Glutamatergic neuron (in vitro differentiated cells): ENCODE measurements at regions not wholly inside any gene's neighbourhood (a gene's known extent, or its start where the extent isn't known, plus 50 kb on each side); places are given as distances from the start of the nearest gene placed in this dataset.

ENCODE experiments used
- DNase-seq: peaks from one replicate; pipeline ENCODE4 v3.0.0; 2022
- H3K27ac Mint-ChIP-seq: one replicate; pipeline ENCODE4 v1.8.0; 2020; ENCODE audit warnings: mild to moderate bottlenecking, mixed read lengths, inconsistent platforms; ENCODE audit not compliant: unreplicated experiment
- H3K27me3 Mint-ChIP-seq: one replicate; pipeline ENCODE4 v1.8.0; 2020; ENCODE audit warnings: mild to moderate bottlenecking, moderate library complexity, mixed read lengths, inconsistent platforms; ENCODE audit not compliant: unreplicated experiment
- H3K36me3 Mint-ChIP-seq: one replicate; pipeline ENCODE4 v1.8.0; 2020; ENCODE audit warnings: mild to moderate bottlenecking, mixed read lengths, inconsistent platforms; ENCODE audit not compliant: unreplicated experiment
- H3K4me1 Mint-ChIP-seq: one replicate; pipeline ENCODE4 v1.8.0; 2020; ENCODE audit warnings: mild to moderate bottlenecking, low read depth, mixed read lengths, inconsistent platforms; ENCODE audit not compliant: unreplicated experiment
- H3K4me3 Mint-ChIP-seq: one replicate; pipeline ENCODE4 v1.8.0; 2020; ENCODE audit warnings: mild to moderate bottlenecking, mixed read lengths, inconsistent platforms; ENCODE audit not compliant: unreplicated experiment
- H3K9me3 Mint-ChIP-seq: one replicate; pipeline ENCODE4 v1.8.0; 2020; ENCODE audit warnings: mild to moderate bottlenecking, moderate library complexity, mixed read lengths, inconsistent platforms; ENCODE audit not compliant: unreplicated experiment
- CTCF ChIP-seq: fragments of 200-600 bp; sonication (generic); IDR thresholded peaks from one replicate; pipeline ENCODE4 v1.5.0; 2021; ENCODE audit not compliant: partially characterized antibody, unreplicated experiment

- H3K4me1 Mint-ChIP-seq: no peaks in the 10 kb centered on the region
- no peak for DNase-seq
- H3K9me3 Mint-ChIP-seq: no peaks in the 10 kb centered on the region
- no peaks in the 10 kb centered on the region for H3K27me3 Mint-ChIP-seq
- no peak overlapping the region for H3K27ac Mint-ChIP-seq
- TF ChIP-seq CTCF: no peak
- no peak overlapping the region for H3K4me3 Mint-ChIP-seq
- H3K36me3 Mint-ChIP-seq: peaks cover 5% of the 10 kb centered on the region
These were observed 67.7 kb upstream of the RGS2 start for GRCh38 chr1:192741095-192741494.

- no peaks in the 10 kb centered on the region for H3K4me1 Mint-ChIP-seq
- no peak for TF ChIP-seq CTCF
- no peaks in the 10 kb centered on the region for H3K27me3 Mint-ChIP-seq
- no peak overlapping the region for H3K27ac Mint-ChIP-seq
- H3K4me3 Mint-ChIP-seq: no peak overlapping the region
- no peak for DNase-seq
- no peaks in the 10 kb centered on the region for H3K36me3 Mint-ChIP-seq
- peaks cover 1% of the 10 kb centered on the region for H3K9me3 Mint-ChIP-seq
These were observed 61.5 kb upstream of the RGS2 start for GRCh38 chr1:192747301-192747700.

GRCh38 chr1:192747943-192748342, 60.9 kb upstream of the RGS2 start:
- Mint-ChIP-seq H3K27me3 (no peaks in the 10 kb centered on the region), H3K27ac (no peak overlapping the region), H3K4me3 (no peak overlapping the region), H3K36me3 (no peaks in the 10 kb centered on the region), H3K9me3 (peaks cover 1% of the 10 kb centered on the region), H3K4me1 (no peaks in the 10 kb centered on the region)
- no peak for TF ChIP-seq CTCF
- DNase-seq: no peak

- Mint-ChIP-seq H3K27me3 (no peaks in the 10 kb centered on the region), H3K27ac (no peak overlapping the region), H3K9me3 (peaks cover 1% of the 10 kb centered on the region), H3K36me3 (no peaks in the 10 kb centered on the region), H3K4me3 (no peak overlapping the region), H3K4me1 (no peaks in the 10 kb centered on the region)
- DNase-seq: no peak
- TF ChIP-seq CTCF: no peak
These were observed 59.5 kb upstream of the RGS2 start for GRCh38 chr1:192749349-192749748.

- Mint-ChIP-seq H3K9me3 (peaks cover 1% of the 10 kb centered on the region), H3K27me3 (no peaks in the 10 kb centered on the region), H3K4me1 (no peaks in the 10 kb centered on the region), H3K27ac (no peak overlapping the region), H3K36me3 (no peaks in the 10 kb centered on the region), H3K4me3 (no peak overlapping the region)
- DNase-seq: no peak
- TF ChIP-seq CTCF: no peak
These were observed 57.6 kb upstream of the RGS2 start for GRCh38 chr1:192751260-192751659.
